ENCODE measurements at regions not wholly inside any gene's neighbourhood (a gene's known extent, or its start where the extent isn't known, plus 50 kb on each side); places are given as distances from the start of the nearest gene placed in this dataset.

- TF ChIP-seq CTCF (IDR thresholded peaks at IDR 0.05) = no peak
- TF ChIP-seq ZFX (IDR thresholded peaks at IDR 0.05; ENCODE audit: borderline replicate concordance) = no peak
Measured at GRCh38 chr1:87399264-87399663, 70.6 kb downstream of the LMO4 start.
